Loucy (cell line): ENCODE measurements at regions not wholly inside any gene's neighbourhood (a gene's known extent, or its start where the extent isn't known, plus 50 kb on each side); places are given as distances from the start of the nearest gene placed in this dataset.

Experiments
- EZH2phosphoT487 ChIP-seq: fragments of 200-600 bp; IDR thresholded peaks from 2 replicates; pipeline ENCODE4 v1.6.1; 2018; ENCODE audit warnings: antibody characterized with exemption, mild to moderate bottlenecking, moderate library complexity, borderline replicate concordance
- TF ChIP-seq, protein P1 (sequence below): fragments of 200-600 bp; sonication (generic); conservative IDR thresholded peaks from 2 replicates; pipeline ENCODE4 v1.5.1; 2014; ENCODE audit warnings: mild to moderate bottlenecking, antibody characterized with exemption, low read length

DNA sequence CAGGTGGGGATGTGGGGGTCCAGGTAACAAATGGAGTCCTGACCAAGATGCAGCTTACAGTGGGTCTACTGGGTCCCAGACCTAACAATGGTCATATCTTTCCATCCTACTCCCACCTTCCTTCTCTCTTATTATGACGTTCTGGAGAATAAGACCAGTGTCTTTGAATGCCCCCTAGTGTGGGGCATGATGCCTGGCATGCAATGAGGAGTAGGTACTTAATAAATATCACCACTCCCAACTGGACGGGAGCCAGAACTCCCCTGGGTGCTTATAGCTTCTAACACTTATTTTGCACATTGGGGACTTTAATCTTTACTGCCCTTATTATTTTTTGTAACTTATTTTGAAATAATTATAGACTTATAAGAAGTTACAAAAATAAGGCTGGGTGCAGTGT is 98.2 kb downstream of the NDFIP1 start:
- TF ChIP-seq, protein P1, sequence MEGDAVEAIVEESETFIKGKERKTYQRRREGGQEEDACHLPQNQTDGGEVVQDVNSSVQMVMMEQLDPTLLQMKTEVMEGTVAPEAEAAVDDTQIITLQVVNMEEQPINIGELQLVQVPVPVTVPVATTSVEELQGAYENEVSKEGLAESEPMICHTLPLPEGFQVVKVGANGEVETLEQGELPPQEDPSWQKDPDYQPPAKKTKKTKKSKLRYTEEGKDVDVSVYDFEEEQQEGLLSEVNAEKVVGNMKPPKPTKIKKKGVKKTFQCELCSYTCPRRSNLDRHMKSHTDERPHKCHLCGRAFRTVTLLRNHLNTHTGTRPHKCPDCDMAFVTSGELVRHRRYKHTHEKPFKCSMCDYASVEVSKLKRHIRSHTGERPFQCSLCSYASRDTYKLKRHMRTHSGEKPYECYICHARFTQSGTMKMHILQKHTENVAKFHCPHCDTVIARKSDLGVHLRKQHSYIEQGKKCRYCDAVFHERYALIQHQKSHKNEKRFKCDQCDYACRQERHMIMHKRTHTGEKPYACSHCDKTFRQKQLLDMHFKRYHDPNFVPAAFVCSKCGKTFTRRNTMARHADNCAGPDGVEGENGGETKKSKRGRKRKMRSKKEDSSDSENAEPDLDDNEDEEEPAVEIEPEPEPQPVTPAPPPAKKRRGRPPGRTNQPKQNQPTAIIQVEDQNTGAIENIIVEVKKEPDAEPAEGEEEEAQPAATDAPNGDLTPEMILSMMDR = peak; percentile 43
- no peak for TF ChIP-seq EZH2phosphoT487
